Activated naive CD8-positive, alpha-beta T cell treated with anti-CD3 and anti-CD28 coated beads, Interleukin-2, amount 10 ng/mL, durations not matched to agents 7 days and 5 days (primary cell): ENCODE measurements at regions not wholly inside any gene's neighbourhood (a gene's known extent, or its start where the extent isn't known, plus 50 kb on each side); places are given as distances from the start of the nearest gene placed in this dataset.
"Not testable (repeated sequence)": the region's sequence is repeated elsewhere in the genome, so short reads cannot be mapped to it uniquely, and the experiment has no call there.

Experiments
- ATAC-seq: fragments of 150-1000 bp; cut with Tn5 transposase; one replicate; pipeline ENCODE4 v1.10.0; 2021; ENCODE audit warnings: low read depth, moderate library complexity
- POLR2A ChIA-PET: fragments of 350-600 bp; sonication (Branson Sonifier 250); formaldehyde crosslinking; loops from one replicate; lab custom pipeline; 2021; ENCODE audit warnings: antibody characterized with exemption; lab: Charles Lee
- DNase-seq: peaks from one replicate; pipeline ENCODE4 v3.0.0; 2021
- H3K27ac Mint-ChIP-seq: one replicate; pipeline ENCODE4 v1.8.0; 2022; ENCODE audit warnings: mild to moderate bottlenecking, mixed read lengths
- H3K27me3 Mint-ChIP-seq: one replicate; pipeline ENCODE4 v1.8.0; 2022; ENCODE audit warnings: mild to moderate bottlenecking, moderate library complexity, mixed read lengths
- H3K36me3 Mint-ChIP-seq: one replicate; pipeline ENCODE4 v1.8.0; 2021; ENCODE audit warnings: mild to moderate bottlenecking, mixed read lengths
- H3K4me1 Mint-ChIP-seq: one replicate; pipeline ENCODE4 v1.8.0; 2021; ENCODE audit warnings: mixed read lengths
- H3K4me3 Mint-ChIP-seq: one replicate; pipeline ENCODE4 v1.8.0; 2022; ENCODE audit warnings: mild to moderate bottlenecking, moderate library complexity, mixed read lengths
- H3K9me3 Mint-ChIP-seq: one replicate; pipeline ENCODE4 v1.8.0; 2021; ENCODE audit warnings: mixed read lengths

- H3K27ac Mint-ChIP-seq, H3K36me3 Mint-ChIP-seq, ATAC-seq, H3K4me1 Mint-ChIP-seq, H3K27me3 Mint-ChIP-seq, POLR2A ChIA-PET, H3K4me3 Mint-ChIP-seq, H3K9me3 Mint-ChIP-seq, DNase-seq: not testable (repeated sequence)
Measured at GRCh38 chr15:29648415-29648814, 173.9 kb downstream of the TJP1 start.

- POLR2A ChIA-PET: no interaction called here
- H3K4me1 Mint-ChIP-seq: no peaks in the 10 kb centered on the region
- H3K27ac Mint-ChIP-seq: no peak overlapping the region
- no peak overlapping the region for H3K4me3 Mint-ChIP-seq
- DNase-seq (no peak), ATAC-seq (no peak)
- H3K27me3 Mint-ChIP-seq: no peaks in the 10 kb centered on the region
- no peaks in the 10 kb centered on the region for H3K36me3 Mint-ChIP-seq
- H3K9me3 Mint-ChIP-seq: peaks cover 7% of the 10 kb centered on the region
Measured at GRCh38 chr15:29645841-29646240, 176.4 kb downstream of the TJP1 start.

- POLR2A ChIA-PET, H3K4me3 Mint-ChIP-seq, H3K4me1 Mint-ChIP-seq: not testable (repeated sequence)
Measured at GRCh38 chr15:29644361-29644760, 177.9 kb downstream of the TJP1 start.

GRCh38 chr15:29638781-29639180 is 183.5 kb downstream of the TJP1 start:
- H3K4me3 Mint-ChIP-seq: no peak overlapping the region
- H3K27ac Mint-ChIP-seq: no peak overlapping the region
- POLR2A ChIA-PET: no interaction called here
- DNase-seq (no peak), ATAC-seq (no peak)
- no peaks in the 10 kb centered on the region for H3K9me3 Mint-ChIP-seq
- H3K4me1 Mint-ChIP-seq: no peaks in the 10 kb centered on the region
- H3K36me3 Mint-ChIP-seq: no peaks in the 10 kb centered on the region
- H3K27me3 Mint-ChIP-seq: no peaks in the 10 kb centered on the region

More at GRCh38 chr15:29644361-29644760, 177.9 kb downstream of the TJP1 start:
- not testable (repeated sequence) for H3K27ac Mint-ChIP-seq, ATAC-seq, H3K27me3 Mint-ChIP-seq, DNase-seq, H3K36me3 Mint-ChIP-seq, H3K9me3 Mint-ChIP-seq

- no peaks in the 10 kb centered on the region for H3K9me3 Mint-ChIP-seq
- no peaks in the 10 kb centered on the region for H3K4me1 Mint-ChIP-seq
- H3K4me3 Mint-ChIP-seq: no peak overlapping the region
- no peaks in the 10 kb centered on the region for H3K27me3 Mint-ChIP-seq
- no peak for DNase-seq
- POLR2A ChIA-PET: no interaction called here
- ATAC-seq: no peak
- H3K27ac Mint-ChIP-seq: no peak overlapping the region
- H3K36me3 Mint-ChIP-seq: no peaks in the 10 kb centered on the region
Measured at GRCh38 chr15:29638011-29638410, 184.3 kb downstream of the TJP1 start.

- no peaks in the 10 kb centered on the region for H3K9me3 Mint-ChIP-seq
- DNase-seq (no peak), ATAC-seq (no peak)
- H3K27ac Mint-ChIP-seq: no peak overlapping the region
- no peaks in the 10 kb centered on the region for H3K27me3 Mint-ChIP-seq
- H3K4me1 Mint-ChIP-seq: no peaks in the 10 kb centered on the region
- POLR2A ChIA-PET: no interaction called here
- H3K4me3 Mint-ChIP-seq: no peak overlapping the region
- H3K36me3 Mint-ChIP-seq: no peaks in the 10 kb centered on the region
Measured at GRCh38 chr15:29637555-29637954, 184.7 kb downstream of the TJP1 start.

GRCh38 chr15:29636921-29637320 is 185.3 kb downstream of the TJP1 start:
- no peak for ATAC-seq
- DNase-seq: no peak
- no peaks in the 10 kb centered on the region for H3K9me3 Mint-ChIP-seq
- no peaks in the 10 kb centered on the region for H3K36me3 Mint-ChIP-seq
- no peak overlapping the region for H3K4me3 Mint-ChIP-seq
- POLR2A ChIA-PET: no interaction called here
- H3K4me1 Mint-ChIP-seq: no peaks in the 10 kb centered on the region
- H3K27me3 Mint-ChIP-seq: no peaks in the 10 kb centered on the region
- no peak overlapping the region for H3K27ac Mint-ChIP-seq

GRCh38 chr15:29636140-29636539 is 186.1 kb downstream of the TJP1 start:
- ATAC-seq (no peak), DNase-seq (no peak)
- no peak overlapping the region for H3K27ac Mint-ChIP-seq
- H3K9me3 Mint-ChIP-seq: no peaks in the 10 kb centered on the region
- no peak overlapping the region for H3K4me3 Mint-ChIP-seq
- H3K36me3 Mint-ChIP-seq: no peaks in the 10 kb centered on the region
- H3K27me3 Mint-ChIP-seq: peaks cover 2% of the 10 kb centered on the region
- POLR2A ChIA-PET: no interaction called here
- no peaks in the 10 kb centered on the region for H3K4me1 Mint-ChIP-seq

GRCh38 chr15:29635513-29636098 is 186.7 kb downstream of the TJP1 start:
- DNase-seq (no peak), ATAC-seq (no peak)
- Mint-ChIP-seq H3K9me3 (no peaks in the 10 kb centered on the region), H3K27me3 (peaks cover 5% of the 10 kb centered on the region), H3K4me1 (no peaks in the 10 kb centered on the region), H3K36me3 (no peaks in the 10 kb centered on the region), H3K27ac (no peak overlapping the region), H3K4me3 (no peak overlapping the region)
- POLR2A ChIA-PET: no interaction called here

GRCh38 chr15:29633971-29634370 is 188.3 kb downstream of the TJP1 start:
- Mint-ChIP-seq H3K4me3 (no peak overlapping the region), H3K36me3 (no peaks in the 10 kb centered on the region), H3K27me3 (peaks cover 5% of the 10 kb centered on the region), H3K9me3 (no peaks in the 10 kb centered on the region), H3K27ac (no peak overlapping the region), H3K4me1 (no peaks in the 10 kb centered on the region)
- no peak for ATAC-seq
- POLR2A ChIA-PET: no interaction called here
- no peak for DNase-seq

GRCh38 chr15:29632671-29633406 is 189.4 kb downstream of the TJP1 start:
- DNase-seq: no peak
- Mint-ChIP-seq H3K27me3 (peaks cover 7% of the 10 kb centered on the region), H3K9me3 (no peaks in the 10 kb centered on the region), H3K27ac (no peak overlapping the region), H3K36me3 (no peaks in the 10 kb centered on the region), H3K4me1 (no peaks in the 10 kb centered on the region), H3K4me3 (no peak overlapping the region)
- ATAC-seq: no peak
- POLR2A ChIA-PET: no interaction called here

- Mint-ChIP-seq H3K36me3 (no peaks in the 10 kb centered on the region), H3K27ac (no peak overlapping the region), H3K27me3 (peaks cover 7% of the 10 kb centered on the region), H3K9me3 (peaks cover 1% of the 10 kb centered on the region), H3K4me1 (no peaks in the 10 kb centered on the region), H3K4me3 (no peak overlapping the region)
- ATAC-seq: no peak
- POLR2A ChIA-PET: no interaction called here
- no peak for DNase-seq
Measured at GRCh38 chr15:29631076-29632070, 190.9 kb downstream of the TJP1 start.

GRCh38 chr15:29624271-29624670 is 198.0 kb downstream of the TJP1 start:
- DNase-seq (no peak), ATAC-seq (no peak)
- no peak overlapping the region for H3K4me3 Mint-ChIP-seq
- H3K9me3 Mint-ChIP-seq: peaks cover 1% of the 10 kb centered on the region
- peaks cover 2% of the 10 kb centered on the region for H3K27me3 Mint-ChIP-seq
- no peaks in the 10 kb centered on the region for H3K4me1 Mint-ChIP-seq
- H3K36me3 Mint-ChIP-seq: no peaks in the 10 kb centered on the region
- POLR2A ChIA-PET: no interaction called here
- H3K27ac Mint-ChIP-seq: no peak overlapping the region
